ENCODE measurements at regions not wholly inside any gene's neighbourhood (a gene's known extent, or its start where the extent isn't known, plus 50 kb on each side); places are given as distances from the start of the nearest gene placed in this dataset.

DNA sequence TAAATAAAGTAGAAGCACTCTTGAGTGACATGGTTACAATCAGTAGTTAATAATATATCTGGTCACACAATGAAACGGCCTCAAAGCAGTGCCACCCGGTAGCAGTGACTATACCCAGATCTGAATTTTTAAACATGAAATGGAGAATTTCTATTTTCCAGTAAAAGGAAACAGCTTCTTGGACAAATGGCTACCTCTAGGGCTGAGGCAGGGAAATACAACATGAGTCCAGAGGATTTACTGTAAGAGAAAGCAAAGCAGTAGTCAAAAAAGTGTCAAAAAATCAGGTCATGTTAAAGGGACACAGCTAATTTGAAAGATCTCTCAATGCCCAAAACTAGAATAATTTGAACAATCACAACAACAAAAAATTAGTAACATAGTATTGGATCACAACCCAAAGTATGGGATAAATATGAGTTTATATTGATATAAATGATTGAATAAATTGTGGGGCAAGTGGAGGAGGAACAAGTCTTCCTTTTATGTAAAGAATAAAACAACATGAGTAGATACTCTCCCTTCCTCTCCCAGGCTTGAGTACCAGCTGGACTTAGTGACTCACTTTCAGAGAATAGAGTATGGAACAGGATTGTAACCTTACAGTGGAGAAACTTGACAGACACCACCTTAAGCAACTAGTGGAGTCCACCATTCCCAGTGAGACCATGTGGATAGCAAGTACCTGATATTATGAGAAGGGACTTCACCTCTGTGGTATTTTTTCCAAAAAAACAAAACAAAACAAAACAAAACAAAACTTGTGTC lies 180.8 kb downstream of the MBD2 start:
- Mint-ChIP-seq H3K9me3 (ENCODE audit: low read depth) (no peaks in the 10 kb centered on the region), H3K27me3 (peaks cover 4% of the 10 kb centered on the region), H3K4me3 (no peak overlapping the region), H3K27ac (no peak overlapping the region), H3K4me1 (ENCODE audit: low read depth) (no peaks in the 10 kb centered on the region), H3K36me3 (no peaks in the 10 kb centered on the region)

DNA sequence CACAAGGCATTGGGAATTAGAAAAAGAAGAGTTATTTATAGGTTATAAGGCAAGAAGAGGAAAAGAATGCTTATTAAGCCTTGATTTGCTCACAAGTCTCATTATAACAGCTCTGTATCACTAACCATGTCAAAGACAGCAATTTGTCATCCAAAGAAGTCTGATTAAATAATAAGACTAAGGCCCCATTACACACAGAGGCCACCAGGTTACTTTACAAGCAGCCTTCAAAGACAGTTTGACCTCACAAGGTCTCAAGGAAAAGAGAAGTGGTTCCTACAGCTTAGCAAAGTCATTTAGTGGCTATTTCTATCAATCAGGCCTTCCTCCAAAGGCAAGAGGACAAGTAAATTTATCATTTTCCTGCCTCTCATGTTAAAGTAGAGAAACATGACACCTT lies 188.5 kb downstream of the MBD2 start:
- H3K4me1 Mint-ChIP-seq (ENCODE audit: low read depth), result no peaks in the 10 kb centered on the region

DNA sequence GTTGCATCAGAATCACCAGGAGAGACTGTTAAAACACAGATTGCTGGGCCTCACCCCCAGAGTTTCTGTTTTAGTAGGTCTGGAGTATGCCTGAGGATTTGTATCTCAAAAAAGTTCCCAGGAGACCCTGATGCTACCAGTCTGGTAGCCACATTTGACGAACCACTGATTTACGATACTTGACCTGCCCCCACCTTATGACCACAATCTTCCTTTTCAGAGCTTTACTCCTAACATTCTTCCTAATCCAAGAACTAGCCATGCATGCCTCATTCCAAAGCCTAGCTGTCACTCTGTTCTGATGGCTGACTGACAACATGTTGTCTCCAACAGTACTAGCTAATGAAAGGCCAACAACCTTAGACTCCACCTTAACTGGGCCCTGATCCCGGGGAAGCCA lies 191.4 kb downstream of the MBD2 start:
- Mint-ChIP-seq H3K9me3 (ENCODE audit: low read depth) (no peaks in the 10 kb centered on the region), H3K27ac (no peak overlapping the region), H3K27me3 (no peaks in the 10 kb centered on the region), H3K4me1 (ENCODE audit: low read depth) (no peaks in the 10 kb centered on the region), H3K4me3 (no peak overlapping the region), H3K36me3 (no peaks in the 10 kb centered on the region)

More for the DNA sequence above, 188.5 kb downstream of the MBD2 start:
- Mint-ChIP-seq H3K36me3 (no peaks in the 10 kb centered on the region), H3K9me3 (ENCODE audit: low read depth) (no peaks in the 10 kb centered on the region), H3K4me3 (no peak overlapping the region), H3K27ac (no peak overlapping the region), H3K27me3 (peaks cover 1% of the 10 kb centered on the region)

DNA sequence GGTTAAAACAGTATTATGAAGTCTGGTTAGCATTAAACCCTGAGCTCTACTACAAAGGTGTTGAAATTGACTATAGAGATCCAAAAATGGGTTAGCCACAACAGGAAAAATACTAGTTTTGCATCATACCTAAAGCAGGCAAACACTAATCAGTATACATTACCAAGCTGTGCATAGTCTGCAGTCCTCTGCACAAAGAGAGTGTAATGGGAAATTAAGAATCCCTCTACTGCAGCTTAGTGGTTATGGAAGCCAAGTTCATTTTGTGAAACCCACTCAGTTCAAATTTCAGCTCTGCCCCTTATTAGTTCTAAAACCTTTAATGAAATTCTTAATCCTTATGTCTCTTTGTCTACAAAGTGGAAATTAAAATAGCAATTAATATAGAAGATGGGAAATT lies 192.1 kb downstream of the MBD2 start:
- H3K27me3 Mint-ChIP-seq, result no peaks in the 10 kb centered on the region
- H3K9me3 Mint-ChIP-seq (ENCODE audit: low read depth), result no peaks in the 10 kb centered on the region
- H3K4me3 Mint-ChIP-seq, result no peak overlapping the region
- no peak overlapping the region for H3K27ac Mint-ChIP-seq
- H3K36me3 Mint-ChIP-seq, result no peaks in the 10 kb centered on the region
- no peaks in the 10 kb centered on the region for H3K4me1 Mint-ChIP-seq (ENCODE audit: low read depth)

DNA sequence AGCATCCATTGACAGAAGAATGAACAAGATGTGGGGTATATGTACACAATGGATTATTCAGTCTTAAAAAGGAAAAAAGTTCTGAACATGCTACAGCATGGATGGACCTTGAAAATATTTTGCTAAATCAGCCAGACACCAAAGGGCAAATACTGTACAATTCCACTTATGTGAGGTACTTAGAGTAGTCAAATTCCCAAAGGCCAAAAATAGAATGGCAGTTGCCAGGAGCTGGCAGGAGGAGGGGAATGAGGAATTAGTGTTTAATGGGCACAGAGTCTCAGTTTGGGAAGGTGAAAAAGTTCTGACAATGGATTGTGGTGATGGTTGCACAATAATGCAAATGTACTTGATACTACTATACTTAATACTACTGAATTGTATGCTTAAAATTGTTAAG lies 193.2 kb downstream of the MBD2 start:
- Mint-ChIP-seq H3K36me3 (no peaks in the 10 kb centered on the region), H3K9me3 (ENCODE audit: low read depth) (no peaks in the 10 kb centered on the region), H3K27ac (no peak overlapping the region), H3K4me1 (ENCODE audit: low read depth) (no peaks in the 10 kb centered on the region), H3K27me3 (no peaks in the 10 kb centered on the region), H3K4me3 (no peak overlapping the region)

DNA sequence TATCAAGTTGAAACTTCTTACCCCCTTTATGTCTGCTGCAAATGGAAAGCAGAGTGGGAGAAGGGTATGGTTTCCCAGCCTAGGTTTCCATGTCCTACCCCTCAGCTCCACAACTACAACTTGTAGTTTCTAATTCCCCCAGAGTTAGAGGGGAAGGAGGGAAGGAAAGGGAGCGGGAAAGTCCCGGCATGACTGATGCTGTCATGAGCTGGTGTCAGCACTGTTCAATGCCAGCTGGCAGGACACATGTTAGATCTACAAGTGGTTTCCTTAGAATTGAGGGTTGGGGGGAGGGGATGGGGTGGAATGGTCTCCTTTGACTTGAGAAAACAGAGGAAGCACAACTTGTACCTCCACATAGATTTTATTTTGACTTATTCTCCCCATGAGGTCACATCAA lies 194.0 kb downstream of the MBD2 start:
- H3K4me3 Mint-ChIP-seq, result no peak overlapping the region
- H3K9me3 Mint-ChIP-seq (ENCODE audit: low read depth), result no peaks in the 10 kb centered on the region
- no peaks in the 10 kb centered on the region for H3K4me1 Mint-ChIP-seq (ENCODE audit: low read depth)
- no peak overlapping the region for H3K27ac Mint-ChIP-seq
- H3K27me3 Mint-ChIP-seq, result no peaks in the 10 kb centered on the region
- no peaks in the 10 kb centered on the region for H3K36me3 Mint-ChIP-seq

DNA sequence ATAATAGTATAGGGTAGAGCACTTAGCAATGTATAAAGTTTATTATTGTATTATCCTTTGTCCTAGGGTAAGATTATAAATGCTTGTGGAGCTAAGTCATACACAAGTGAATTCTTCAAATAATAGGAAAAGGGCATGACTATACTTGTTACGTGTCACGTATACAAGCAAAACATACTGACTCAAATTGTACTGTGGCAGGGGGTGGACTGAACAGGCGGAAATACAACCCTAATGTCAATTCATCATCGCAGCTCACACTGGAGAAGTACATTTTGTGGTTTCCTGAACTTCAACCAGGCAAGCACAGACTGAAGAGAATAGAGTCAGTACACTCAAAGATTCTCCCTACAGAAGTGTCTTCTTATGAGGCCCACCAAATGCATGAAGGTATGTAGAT lies 201.0 kb downstream of the MBD2 start:
- H3K27me3 Mint-ChIP-seq, result peaks cover 3% of the 10 kb centered on the region
- no peaks in the 10 kb centered on the region for H3K36me3 Mint-ChIP-seq
- H3K9me3 Mint-ChIP-seq (ENCODE audit: low read depth), result no peaks in the 10 kb centered on the region
- H3K4me3 Mint-ChIP-seq, result no peak overlapping the region
- H3K27ac Mint-ChIP-seq, result no peak overlapping the region
- H3K4me1 Mint-ChIP-seq (ENCODE audit: low read depth), result no peaks in the 10 kb centered on the region

DNA sequence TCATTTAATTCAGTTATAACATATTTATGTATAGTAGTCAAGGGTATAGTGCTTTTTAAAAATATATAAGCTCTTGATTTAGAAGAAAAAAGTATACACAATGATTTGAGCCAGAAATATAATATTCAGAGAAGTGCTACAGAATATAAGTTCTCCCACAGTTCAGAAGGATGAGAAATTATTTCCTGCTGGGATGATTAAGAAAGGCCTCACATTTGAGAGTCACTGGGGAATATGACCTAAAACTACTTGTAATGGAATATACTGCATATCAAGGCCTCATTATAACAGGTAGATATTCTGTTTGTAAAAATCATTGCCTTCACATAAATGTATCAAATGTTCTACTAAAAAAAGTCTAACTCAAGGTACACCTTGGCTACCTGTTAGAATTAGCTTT lies 203.5 kb downstream of the MBD2 start:
- Mint-ChIP-seq H3K27ac (no peak overlapping the region), H3K9me3 (ENCODE audit: low read depth) (no peaks in the 10 kb centered on the region), H3K4me1 (ENCODE audit: low read depth) (no peaks in the 10 kb centered on the region)

DNA sequence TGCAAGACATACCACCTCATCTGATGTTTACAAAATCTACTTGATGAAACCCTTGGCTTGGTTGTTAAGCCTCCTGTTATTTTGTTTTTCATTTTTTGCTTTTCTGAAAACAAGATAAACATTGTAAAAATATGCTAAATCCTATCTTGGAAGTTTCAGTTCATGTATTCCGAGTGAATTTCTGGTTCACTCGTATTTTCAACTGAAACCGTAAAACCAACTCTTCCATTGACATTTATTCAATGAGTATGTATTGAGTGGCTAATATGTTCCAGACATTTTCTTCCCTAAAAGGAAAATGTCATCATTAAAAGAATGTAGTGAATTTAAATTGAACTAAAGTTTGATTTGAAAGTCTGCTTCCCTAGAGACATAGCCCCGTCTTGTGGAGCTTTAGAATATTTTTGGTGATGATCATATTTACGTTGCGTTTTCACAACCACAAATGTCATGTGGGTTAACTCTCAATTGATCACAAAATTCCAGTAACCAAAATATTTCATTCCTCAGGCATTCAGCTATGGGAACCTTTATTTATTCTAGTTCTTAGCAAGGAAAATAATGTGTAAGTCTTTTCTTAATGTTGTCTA lies 204.2 kb downstream of the MBD2 start:
- Mint-ChIP-seq H3K27me3 (peaks cover 3% of the 10 kb centered on the region), H3K36me3 (no peaks in the 10 kb centered on the region), H3K9me3 (ENCODE audit: low read depth) (no peaks in the 10 kb centered on the region)

More for the DNA sequence above, 203.5 kb downstream of the MBD2 start:
- Mint-ChIP-seq H3K4me3 (no peak overlapping the region), H3K36me3 (no peaks in the 10 kb centered on the region), H3K27me3 (peaks cover 3% of the 10 kb centered on the region)

DNA sequence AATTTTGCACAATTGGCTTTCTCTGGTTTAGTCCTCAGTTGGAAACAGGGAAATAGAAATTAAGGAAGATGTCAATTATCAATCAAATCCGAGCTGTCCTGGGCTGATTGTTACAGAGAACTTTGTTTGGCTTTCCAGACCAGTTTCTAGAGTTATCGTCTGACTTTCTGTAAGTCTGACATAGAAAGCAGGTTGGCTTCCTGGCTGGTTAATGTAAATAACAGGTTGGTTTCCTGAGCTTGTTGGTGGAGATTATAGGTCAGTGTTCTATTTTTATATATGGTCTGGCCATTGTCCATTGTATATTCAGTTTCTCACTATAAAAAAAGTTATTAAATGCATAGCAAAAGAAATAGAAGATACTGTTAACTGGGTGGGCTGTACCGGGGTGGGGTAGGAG lies 204.8 kb downstream of the MBD2 start:
- H3K27me3 Mint-ChIP-seq, result peaks cover 3% of the 10 kb centered on the region
- no peaks in the 10 kb centered on the region for H3K9me3 Mint-ChIP-seq (ENCODE audit: low read depth)
- no peaks in the 10 kb centered on the region for H3K4me1 Mint-ChIP-seq (ENCODE audit: low read depth)
- no peaks in the 10 kb centered on the region for H3K36me3 Mint-ChIP-seq
- H3K27ac Mint-ChIP-seq, result no peak overlapping the region
- H3K4me3 Mint-ChIP-seq, result no peak overlapping the region

More for the DNA sequence above, 204.2 kb downstream of the MBD2 start:
- no peak overlapping the region for H3K4me3 Mint-ChIP-seq
- H3K27ac Mint-ChIP-seq, result no peak overlapping the region
- no peaks in the 10 kb centered on the region for H3K4me1 Mint-ChIP-seq (ENCODE audit: low read depth)

DNA sequence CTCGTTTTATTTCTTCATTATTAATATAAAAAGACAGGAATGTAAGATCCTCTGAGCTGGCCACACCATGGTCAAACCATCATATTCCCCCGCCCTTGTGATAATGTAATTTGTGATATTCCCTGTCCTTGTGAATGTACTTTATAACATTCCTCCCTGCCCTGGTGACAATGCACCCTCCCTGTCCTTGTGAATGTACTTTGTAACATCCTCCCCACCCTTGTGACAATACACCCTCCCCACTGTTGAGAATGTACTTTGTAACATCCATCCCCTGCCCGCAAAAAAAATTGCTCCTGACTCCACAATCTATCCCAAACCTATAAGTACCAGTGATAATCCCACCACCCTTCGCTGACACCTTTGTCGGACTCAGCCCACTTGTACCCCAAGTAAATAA lies 211.0 kb downstream of the MBD2 start:
- no peaks in the 10 kb centered on the region for H3K9me3 Mint-ChIP-seq (ENCODE audit: low read depth)

DNA sequence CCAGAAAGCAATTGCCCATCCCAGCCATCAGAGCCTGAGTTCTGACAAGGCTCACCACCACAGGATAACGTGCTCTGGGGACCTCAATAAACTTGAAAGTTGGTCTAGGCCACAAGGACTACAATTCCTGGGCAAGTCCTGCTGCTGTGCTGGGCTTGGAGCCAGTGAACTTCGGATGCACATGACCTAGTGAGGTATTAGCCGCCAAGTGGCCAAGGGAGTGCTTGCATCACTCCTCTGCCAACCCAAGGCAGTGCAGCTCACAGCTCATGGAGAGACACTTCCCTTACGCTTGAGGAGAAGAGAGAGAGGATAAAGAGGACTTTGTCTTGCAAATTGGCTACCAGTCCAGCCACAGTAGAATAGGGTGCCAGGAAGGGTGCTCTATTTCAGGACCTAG lies 219.6 kb downstream of the MBD2 start:
- no peak overlapping the region for H3K27ac Mint-ChIP-seq
- no peaks in the 10 kb centered on the region for H3K9me3 Mint-ChIP-seq (ENCODE audit: low read depth)
- H3K36me3 Mint-ChIP-seq, result no peaks in the 10 kb centered on the region
- no peaks in the 10 kb centered on the region for H3K4me1 Mint-ChIP-seq (ENCODE audit: low read depth)
- no peak overlapping the region for H3K4me3 Mint-ChIP-seq
- H3K27me3 Mint-ChIP-seq, result no peaks in the 10 kb centered on the region

More for the DNA sequence above, 211.0 kb downstream of the MBD2 start:
- no peaks in the 10 kb centered on the region for H3K27me3 Mint-ChIP-seq
- H3K4me1 Mint-ChIP-seq (ENCODE audit: low read depth), result no peaks in the 10 kb centered on the region
- no peaks in the 10 kb centered on the region for H3K36me3 Mint-ChIP-seq
- no peak overlapping the region for H3K27ac Mint-ChIP-seq
- H3K4me3 Mint-ChIP-seq, result no peak overlapping the region

DNA sequence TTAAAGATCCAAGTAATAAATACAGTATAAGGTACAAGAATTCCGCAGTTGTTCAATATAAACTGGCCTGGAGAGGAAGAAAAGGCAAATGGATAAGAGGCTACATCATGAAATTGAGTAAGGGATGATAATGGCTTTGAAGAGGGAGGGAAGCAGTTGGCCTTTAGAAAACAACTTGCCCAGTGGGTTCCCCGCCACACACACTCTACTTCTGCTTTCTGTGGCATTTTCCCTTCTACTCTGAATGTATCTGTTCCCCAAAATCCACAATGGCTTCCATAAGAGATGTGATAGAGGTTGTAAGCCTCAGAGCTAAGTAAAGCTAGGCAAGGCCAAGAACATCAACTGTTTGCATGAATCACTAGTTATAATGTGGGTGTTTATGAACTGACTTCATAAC lies 221.3 kb downstream of the MBD2 start:
- Mint-ChIP-seq H3K9me3 (ENCODE audit: low read depth) (no peaks in the 10 kb centered on the region), H3K4me3 (no peak overlapping the region), H3K27me3 (no peaks in the 10 kb centered on the region), H3K36me3 (no peaks in the 10 kb centered on the region), H3K27ac (no peak overlapping the region), H3K4me1 (ENCODE audit: low read depth) (no peaks in the 10 kb centered on the region)

DNA sequence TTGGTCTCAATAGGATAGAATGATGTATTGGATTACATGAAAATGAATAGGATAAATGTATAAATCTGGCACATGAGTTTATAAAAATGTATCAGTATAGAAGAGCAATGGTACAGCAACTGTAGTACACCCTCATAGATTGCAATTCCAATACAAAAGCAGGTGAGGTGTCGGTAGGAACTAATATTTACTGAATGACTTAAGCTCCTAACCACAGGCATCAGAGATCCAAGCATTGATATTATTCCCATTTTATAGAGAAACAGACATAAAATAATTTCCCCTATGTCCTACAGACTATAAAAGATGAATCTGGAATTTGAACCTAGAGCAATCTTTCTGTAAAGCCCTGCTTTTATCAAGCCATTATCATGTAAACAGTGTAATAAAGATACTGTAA lies 227.4 kb downstream of the MBD2 start:
- H3K4me1 Mint-ChIP-seq (ENCODE audit: low read depth), result no peaks in the 10 kb centered on the region
- H3K27me3 Mint-ChIP-seq, result no peaks in the 10 kb centered on the region
- no peaks in the 10 kb centered on the region for H3K9me3 Mint-ChIP-seq (ENCODE audit: low read depth)
- no peaks in the 10 kb centered on the region for H3K36me3 Mint-ChIP-seq
- no peak overlapping the region for H3K4me3 Mint-ChIP-seq
- no peak overlapping the region for H3K27ac Mint-ChIP-seq

DNA sequence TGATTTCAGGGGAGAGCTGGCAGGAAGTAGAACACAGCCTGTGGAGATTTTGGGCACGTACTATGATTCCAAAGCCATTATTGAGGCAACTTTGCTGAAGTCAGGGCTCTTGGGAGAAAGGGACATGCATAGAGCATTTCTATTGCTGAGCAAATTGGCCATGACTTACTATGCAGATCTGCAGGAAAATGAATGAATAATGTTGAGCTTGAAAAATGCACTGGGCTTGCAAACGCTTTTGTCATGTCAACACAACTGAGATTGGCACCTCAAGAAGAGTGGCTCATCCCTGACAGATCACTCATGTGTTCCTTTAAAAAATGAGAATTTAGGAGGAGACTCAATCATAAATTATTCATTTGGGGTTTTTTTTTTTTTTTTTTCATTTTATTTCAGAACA lies 230.5 kb downstream of the MBD2 start:
- no peaks in the 10 kb centered on the region for H3K36me3 Mint-ChIP-seq
- no peak overlapping the region for H3K27ac Mint-ChIP-seq
- no peaks in the 10 kb centered on the region for H3K9me3 Mint-ChIP-seq (ENCODE audit: low read depth)
- no peaks in the 10 kb centered on the region for H3K4me1 Mint-ChIP-seq (ENCODE audit: low read depth)
- no peak overlapping the region for H3K4me3 Mint-ChIP-seq
- no peaks in the 10 kb centered on the region for H3K27me3 Mint-ChIP-seq

DNA sequence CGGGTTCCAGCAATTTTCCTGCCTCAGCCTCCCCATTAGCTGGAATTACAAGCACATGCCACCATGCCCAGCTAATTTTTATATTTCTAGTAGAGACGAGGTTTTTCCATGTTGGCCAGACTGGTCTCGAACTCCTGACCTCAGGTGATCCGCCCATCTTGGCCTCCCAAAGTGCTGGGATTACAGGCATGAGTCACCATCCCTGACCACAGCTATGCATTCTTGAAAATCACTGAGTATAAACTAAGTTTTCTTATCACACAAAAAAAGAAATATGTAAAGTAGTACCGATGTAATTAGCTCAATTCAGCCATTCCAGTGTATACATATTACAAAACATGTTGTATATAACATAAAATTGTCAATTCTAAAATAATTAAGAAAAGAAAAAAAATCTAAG lies 232.7 kb downstream of the MBD2 start:
- Mint-ChIP-seq H3K4me1 (ENCODE audit: low read depth) (no peaks in the 10 kb centered on the region), H3K27me3 (no peaks in the 10 kb centered on the region), H3K27ac (no peak overlapping the region), H3K4me3 (no peak overlapping the region), H3K9me3 (ENCODE audit: low read depth) (no peaks in the 10 kb centered on the region), H3K36me3 (no peaks in the 10 kb centered on the region)
